ENCODE measurements at regions not wholly inside any gene's neighbourhood (a gene's known extent, or its start where the extent isn't known, plus 50 kb on each side); places are given as distances from the start of the nearest gene placed in this dataset.

GRCh38 chr19:32010071-32010470 lies 335.3 kb upstream of the ZNF507 start:
- no peaks in the 10 kb centered on the region for H3K27me3 ChIP-seq
- no peaks in the 10 kb centered on the region for H3K4me1 ChIP-seq
- ATAC-seq (ENCODE audit: low FRiP score in 2 of 2) (no peak), DNase-seq (no peak)
- no peaks in the 10 kb centered on the region for H3K36me3 ChIP-seq
- H3K4me3 ChIP-seq: no peak overlapping the region
- WGBS, 2 donors: 94 to 95% methylated on average over 12 of the region's 12 CpGs
- TF ChIP-seq CTCF (IDR thresholded peaks at IDR 0.05) (no peak), POLR2A (IDR thresholded peaks at IDR 0.05) (no peak), POLR2AphosphoS5 (IDR thresholded peaks at IDR 0.05) (no peak), EP300 (IDR thresholded peaks at IDR 0.05) (no peak)
- H3K9me3 ChIP-seq: no peaks in the 10 kb centered on the region
- H3K27ac ChIP-seq: no peak overlapping the region

DNA sequence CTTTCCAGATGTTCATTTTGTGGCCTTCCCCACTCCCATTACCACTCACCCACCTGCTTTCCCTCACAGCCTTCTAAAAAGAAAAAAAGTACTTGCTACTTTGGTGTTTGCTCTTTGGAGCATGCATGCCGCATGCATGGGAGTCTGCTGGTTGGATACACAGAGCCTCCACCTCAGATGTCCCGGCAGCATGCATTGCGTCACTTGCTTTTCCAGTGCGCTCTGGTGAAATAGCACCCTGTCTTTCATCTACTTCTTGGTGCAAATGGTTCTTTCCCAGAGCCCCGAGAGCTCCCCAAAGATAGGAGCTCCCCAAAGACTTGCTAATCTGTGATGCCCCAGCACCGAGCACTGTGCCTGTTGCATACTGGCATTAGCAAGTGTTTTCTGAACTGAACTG lies 333.2 kb upstream of the ZNF507 start:
- no peaks in the 10 kb centered on the region for H3K27me3 ChIP-seq
- ATAC-seq (ENCODE audit: low FRiP score in 2 of 2): no peak
- no peak for DNase-seq
- H3K27ac ChIP-seq: no peak overlapping the region
- H3K36me3 ChIP-seq: no peaks in the 10 kb centered on the region
- TF ChIP-seq CTCF (IDR thresholded peaks at IDR 0.05): no peak
- no peak for TF ChIP-seq EP300 (IDR thresholded peaks at IDR 0.05)
- TF ChIP-seq POLR2A (IDR thresholded peaks at IDR 0.05): no peak
- TF ChIP-seq POLR2AphosphoS5 (IDR thresholded peaks at IDR 0.05): no peak
- H3K9me3 ChIP-seq: no peaks in the 10 kb centered on the region
- 76 to 82% methylated on average over 6 of the region's 6 CpGs for whole genome bisulfite sequencing, 2 donors
- H3K4me1 ChIP-seq: no peaks in the 10 kb centered on the region
- no peak overlapping the region for H3K4me3 ChIP-seq

DNA sequence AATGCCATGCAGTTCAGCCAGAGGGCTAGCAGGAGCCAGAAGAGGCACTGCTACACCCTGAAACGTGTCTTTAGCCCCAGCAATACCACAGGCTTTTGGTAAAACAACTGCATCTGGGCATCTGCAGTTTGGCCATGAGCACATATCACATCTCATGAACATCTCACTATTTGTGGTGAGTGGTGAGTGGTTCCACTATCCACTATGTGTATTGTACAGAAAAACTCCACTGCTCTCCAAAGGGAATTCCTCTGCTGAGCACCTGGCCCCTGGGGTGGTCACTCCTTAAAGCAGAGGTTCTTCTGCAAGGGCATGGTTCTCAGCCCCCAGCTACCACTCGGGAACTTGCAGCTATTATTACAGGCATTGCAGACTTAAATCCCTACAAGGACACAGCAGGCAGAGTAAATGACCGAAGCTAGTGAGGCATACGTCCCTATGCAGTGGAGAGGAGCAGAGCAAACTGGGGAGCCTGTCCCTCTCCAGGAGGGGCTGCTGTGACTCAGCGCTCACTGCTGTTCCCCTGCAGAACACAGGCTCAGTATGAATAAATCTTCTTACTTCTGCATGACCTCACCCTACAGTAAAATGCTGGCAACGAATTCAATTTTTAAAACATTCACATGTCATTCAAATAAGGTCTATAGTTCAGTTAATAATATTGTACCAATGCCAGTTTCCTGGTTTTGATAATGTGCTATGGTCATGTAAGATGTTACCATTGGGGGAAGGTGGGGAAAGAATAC lies 332.4 kb upstream of the ZNF507 start:
- H3K9me3 ChIP-seq: no peaks in the 10 kb centered on the region
- no peak overlapping the region for H3K4me3 ChIP-seq
- peaks cover 0 to 2% (median 0%) of the 10 kb centered on the region in 4 donors for H3K4me1 ChIP-seq
- no peak for ATAC-seq (ENCODE audit: low FRiP score in 2 of 2)
- no peak overlapping the region for H3K27ac ChIP-seq
- H3K36me3 ChIP-seq: no peaks in the 10 kb centered on the region
- H3K27me3 ChIP-seq: no peaks in the 10 kb centered on the region
- WGBS, 2 donors: 48 to 71% methylated on average over 2 to 6 of the region's 6 CpGs
- TF ChIP-seq CTCF (IDR thresholded peaks at IDR 0.05) (no peak), EP300 (IDR thresholded peaks at IDR 0.05) (no peak), POLR2AphosphoS5 (IDR thresholded peaks at IDR 0.05) (no peak), POLR2A (IDR thresholded peaks at IDR 0.05) (no peak)
- no peak for DNase-seq

GRCh38 chr19:32017176-32017953 lies 328.0 kb upstream of the ZNF507 start:
- WGBS, 2 donors: 65% methylated on average over 9 of the region's 9 CpGs
- Histone ChIP-seq H3K36me3 (no peaks in the 10 kb centered on the region), H3K27ac (no peak overlapping the region), H3K4me1 (peaks cover 0 to 2% (median 0%) of the 10 kb centered on the region in 4 donors), H3K27me3 (no peaks in the 10 kb centered on the region), H3K4me3 (no peak overlapping the region), H3K9me3 (no peaks in the 10 kb centered on the region)
- DNase-seq: no peak
- TF ChIP-seq POLR2AphosphoS5 (IDR thresholded peaks at IDR 0.05): no peak
- TF ChIP-seq EP300 (IDR thresholded peaks at IDR 0.05): no peak
- no peak for TF ChIP-seq CTCF (IDR thresholded peaks at IDR 0.05)
- TF ChIP-seq POLR2A (IDR thresholded peaks at IDR 0.05): no peak
- no peak for ATAC-seq (ENCODE audit: low FRiP score in 2 of 2)

Data from upper lobe of left lung (tissue), 6 donors.